Astrocyte (in vitro differentiated cells and primary cell): ENCODE measurements at regions not wholly inside any gene's neighbourhood (a gene's known extent, or its start where the extent isn't known, plus 50 kb on each side); places are given as distances from the start of the nearest gene placed in this dataset.

Experiments used
- DNase-seq: peaks from one replicate; pipeline ENCODE4 v3.0.0-alpha.2; 2010; ENCODE audit warnings: low read depth
- FAIRE-seq: peaks from 2 replicates; lab custom pipeline; 2011; peaks lifted over from hg19 to GRCh38; lab: Jason Lieb, UNC
- H2AFZ ChIP-seq: 2 replicates; pipeline ENCODE4 v1.6.0; 2012; ENCODE audit warnings: low read depth, low read length, inconsistent platforms
- H3K27ac ChIP-seq: 2 replicates; pipeline ENCODE4 v1.5.1; 2011; ENCODE audit warnings: low read depth, low read length, inconsistent platforms
- H3K27me3 ChIP-seq: 2 replicates; pipeline ENCODE4 v1.6.0; 2011; ENCODE audit warnings: low read length, inconsistent platforms; ENCODE audit not compliant: insufficient read depth
- H3K36me3 ChIP-seq: 2 replicates; pipeline ENCODE4 v1.5.1; 2011; ENCODE audit warnings: low read length, inconsistent platforms; ENCODE audit not compliant: insufficient read depth
- H3K4me1 ChIP-seq: 2 replicates; pipeline ENCODE4 v1.5.1; 2011; ENCODE audit warnings: low read length, inconsistent platforms; ENCODE audit not compliant: insufficient read depth
- H3K4me2 ChIP-seq: 2 replicates; pipeline ENCODE4 v1.6.0; 2012; ENCODE audit warnings: low read length, inconsistent platforms
- H3K4me3 ChIP-seq: 2 replicates; pipeline ENCODE4 v1.5.1; 2011; ENCODE audit warnings: low read depth, mild to moderate bottlenecking, low read length, inconsistent platforms; ENCODE audit not compliant: insufficient read depth
- H3K79me2 ChIP-seq: 2 replicates; pipeline ENCODE4 v1.6.0; 2012; ENCODE audit warnings: mild to moderate bottlenecking, low read length, inconsistent platforms; ENCODE audit not compliant: insufficient read depth
- H3K9ac ChIP-seq: 2 replicates; pipeline ENCODE4 v1.6.0; 2012; ENCODE audit warnings: mild to moderate bottlenecking, low read length, inconsistent platforms
- H3K9me3 ChIP-seq: 2 replicates; pipeline ENCODE4 v1.5.1; 2012; ENCODE audit warnings: low read depth, mild to moderate bottlenecking, low read length, inconsistent platforms; ENCODE audit not compliant: insufficient read depth
- H4K20me1 ChIP-seq: 2 replicates; pipeline ENCODE4 v1.6.0; 2012; ENCODE audit warnings: low read length, inconsistent platforms; ENCODE audit not compliant: insufficient read depth
- H3K27ac Mint-ChIP-seq: one replicate; pipeline ENCODE4 v1.8.0; 2021; ENCODE audit warnings: mild to moderate bottlenecking, mixed read lengths; ENCODE audit not compliant: unreplicated experiment
- H3K27me3 Mint-ChIP-seq: one replicate; pipeline ENCODE4 v1.8.0; 2021; ENCODE audit warnings: low read depth, mixed read lengths; ENCODE audit not compliant: unreplicated experiment
- H3K36me3 Mint-ChIP-seq: one replicate; pipeline ENCODE4 v1.8.0; 2021; ENCODE audit warnings: low read depth, mixed read lengths; ENCODE audit not compliant: unreplicated experiment
- H3K4me1 Mint-ChIP-seq: one replicate; pipeline ENCODE4 v1.8.0; 2021; ENCODE audit warnings: low read depth, mixed read lengths; ENCODE audit not compliant: unreplicated experiment
- H3K4me3 Mint-ChIP-seq: one replicate; pipeline ENCODE4 v1.8.0; 2021; ENCODE audit warnings: mild to moderate bottlenecking, moderate library complexity, mixed read lengths; ENCODE audit not compliant: unreplicated experiment
- H3K9me3 Mint-ChIP-seq: one replicate; pipeline ENCODE4 v1.8.0; 2021; ENCODE audit warnings: mild to moderate bottlenecking, mixed read lengths; ENCODE audit not compliant: unreplicated experiment
- CTCF ChIP-seq: IDR thresholded peaks from 2 replicates; pipeline ENCODE4 v1.5.1; 2011; ENCODE audit warnings: low read depth, mild to moderate bottlenecking, inconsistent platforms, low read length, moderate library complexity; ENCODE audit not compliant: insufficient read depth
- EZH2 ChIP-seq: IDR thresholded peaks from 2 replicates; pipeline ENCODE4 v1.6.1; 2012; ENCODE audit warnings: mild to moderate bottlenecking, low read length, inconsistent platforms; ENCODE audit not compliant: insufficient read depth

- Histone ChIP-seq H3K4me1 (peaks cover 9% of the 10 kb centered on the region), H3K9me3 (no peaks in the 10 kb centered on the region), H3K9ac (no peak overlapping the region), H3K27ac (no peak overlapping the region), H3K4me2 (no peak overlapping the region), H4K20me1 (no peaks in the 10 kb centered on the region), H3K36me3 (no peaks in the 10 kb centered on the region), H2AFZ (no peak overlapping the region), H3K79me2 (no peaks in the 10 kb centered on the region), H3K4me3 (no peak overlapping the region), H3K27me3 (no peaks in the 10 kb centered on the region)
- H3K27ac Mint-ChIP-seq, result no peak overlapping the region
- no peak overlapping the region for H3K4me3 Mint-ChIP-seq
- FAIRE-seq (peak; percentile 23), DNase-seq (no peak)
- H3K36me3 Mint-ChIP-seq, result no peaks in the 10 kb centered on the region
- TF ChIP-seq CTCF (no peak), EZH2 (no peak)
- no peaks in the 10 kb centered on the region for H3K27me3 Mint-ChIP-seq
- H3K4me1 Mint-ChIP-seq, result peaks cover 12% of the 10 kb centered on the region
- H3K9me3 Mint-ChIP-seq, result no peaks in the 10 kb centered on the region
Observed at GRCh38 chr13:34458756-34459715, 483.0 kb upstream of the NBEA start.

- Mint-ChIP-seq H3K4me3 (no peak overlapping the region), H3K9me3 (no peaks in the 10 kb centered on the region), H3K27me3 (no peaks in the 10 kb centered on the region), H3K27ac (no peak overlapping the region), H3K4me1 (peaks cover 12% of the 10 kb centered on the region), H3K36me3 (no peaks in the 10 kb centered on the region)
- H3K36me3 ChIP-seq, result no peaks in the 10 kb centered on the region
- no peak overlapping the region for H3K4me3 ChIP-seq
- H3K79me2 ChIP-seq, result no peaks in the 10 kb centered on the region
- peaks cover 9% of the 10 kb centered on the region for H3K4me1 ChIP-seq
- no peak overlapping the region for H3K9ac ChIP-seq
- no peak for TF ChIP-seq EZH2
- TF ChIP-seq CTCF, result no peak
- FAIRE-seq (no peak), DNase-seq (no peak)
- no peaks in the 10 kb centered on the region for H4K20me1 ChIP-seq
- H2AFZ ChIP-seq, result no peak overlapping the region
- no peaks in the 10 kb centered on the region for H3K27me3 ChIP-seq
- H3K9me3 ChIP-seq, result no peaks in the 10 kb centered on the region
- no peak overlapping the region for H3K27ac ChIP-seq
- no peak overlapping the region for H3K4me2 ChIP-seq
Observed at GRCh38 chr13:34459856-34460255, 482.2 kb upstream of the NBEA start.

- no peaks in the 10 kb centered on the region for H4K20me1 ChIP-seq
- peaks cover 14% of the 10 kb centered on the region for H3K4me1 Mint-ChIP-seq
- H3K79me2 ChIP-seq, result no peaks in the 10 kb centered on the region
- TF ChIP-seq EZH2, result no peak
- TF ChIP-seq CTCF, result no peak
- H3K36me3 Mint-ChIP-seq, result no peaks in the 10 kb centered on the region
- H3K4me3 ChIP-seq, result no peak overlapping the region
- peaks cover 9% of the 10 kb centered on the region for H3K4me1 ChIP-seq
- peak overlapping the region; percentile 85 for H3K27ac Mint-ChIP-seq
- peak overlapping the region; percentile 53 for H3K4me2 ChIP-seq
- peak; percentile 98 for FAIRE-seq
- H3K4me3 Mint-ChIP-seq, result no peak overlapping the region
- peak overlapping the region; percentile 30 for H3K27ac ChIP-seq
- H3K9me3 Mint-ChIP-seq, result peaks cover 5% of the 10 kb centered on the region
- DNase-seq, result peak; percentile 86
- peaks cover 3% of the 10 kb centered on the region for H3K27me3 Mint-ChIP-seq
- H3K27me3 ChIP-seq, result no peaks in the 10 kb centered on the region
- no peaks in the 10 kb centered on the region for H3K9me3 ChIP-seq
- H2AFZ ChIP-seq, result no peak overlapping the region
- no peak overlapping the region for H3K9ac ChIP-seq
- no peaks in the 10 kb centered on the region for H3K36me3 ChIP-seq
Observed at GRCh38 chr13:34462843-34463242, 479.2 kb upstream of the NBEA start.
